Mesothelial cell of epicardium (in vitro differentiated cells): ENCODE measurements at regions not wholly inside any gene's neighbourhood (a gene's known extent, or its start where the extent isn't known, plus 50 kb on each side); places are given as distances from the start of the nearest gene placed in this dataset.

Source experiments
- DNase-seq, 2 experiments: peaks; one replicate each; pipeline ENCODE4 v3.0.0; 2021; ENCODE audit warnings: low spot score in 2 of 2; ENCODE audit not compliant: unreplicated experiment in 2 of 2
- H3K27ac Mint-ChIP-seq: 2 replicates; pipeline ENCODE4 v1.8.0; 2021; ENCODE audit warnings: mixed read lengths
- H3K27me3 Mint-ChIP-seq: 2 replicates; pipeline ENCODE4 v1.8.0; 2021; ENCODE audit warnings: low read depth, mixed read lengths
- H3K36me3 Mint-ChIP-seq: 2 replicates; pipeline ENCODE4 v1.8.0; 2021; ENCODE audit warnings: mixed read lengths
- H3K4me1 Mint-ChIP-seq: 2 replicates; pipeline ENCODE4 v1.8.0; 2021; ENCODE audit warnings: mixed read lengths
- H3K4me3 Mint-ChIP-seq: 2 replicates; pipeline ENCODE4 v1.8.0; 2021; ENCODE audit warnings: mild to moderate bottlenecking, moderate library complexity, mixed read lengths
- H3K9me3 Mint-ChIP-seq: 2 replicates; pipeline ENCODE4 v1.8.0; 2021; ENCODE audit warnings: mixed read lengths
- CTCF ChIP-seq: fragments of 200-600 bp; sonication (generic); IDR thresholded peaks from one replicate; pipeline ENCODE4 v1.5.0; 2021; ENCODE audit warnings: antibody characterized with exemption; ENCODE audit not compliant: unreplicated experiment

DNA sequence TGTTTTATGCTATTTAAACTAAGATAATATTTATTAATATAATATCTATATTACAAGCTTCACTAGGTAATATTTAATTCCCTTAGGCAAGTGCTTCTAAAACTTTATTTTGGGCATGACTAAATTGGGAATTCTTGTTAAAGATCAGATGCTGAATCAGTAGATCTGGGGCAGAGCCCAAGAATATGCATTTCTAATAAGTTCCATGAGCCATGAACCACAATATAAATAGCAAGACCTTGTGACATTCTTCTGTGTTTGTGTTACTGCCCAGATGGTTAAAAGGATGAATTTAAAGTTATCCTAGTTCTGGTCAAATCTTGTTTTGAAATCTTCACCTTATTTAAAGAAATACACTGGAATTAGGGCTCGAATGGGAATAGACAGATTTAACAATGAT is 258.4 kb upstream of the CACNA2D1 start:
- Mint-ChIP-seq H3K4me1 (no peaks in the 10 kb centered on the region), H3K4me3 (no peak overlapping the region), H3K9me3 (no peaks in the 10 kb centered on the region), H3K36me3 (no peaks in the 10 kb centered on the region), H3K27me3 (no peaks in the 10 kb centered on the region), H3K27ac (no peak overlapping the region)
- DNase-seq = no peak
- TF ChIP-seq CTCF = no peak

GRCh38 chr7:82700741-82701140 is 257.2 kb upstream of the CACNA2D1 start:
- no peaks in the 10 kb centered on the region for H3K27me3 Mint-ChIP-seq
- DNase-seq = no peak
- no peak for TF ChIP-seq CTCF
- no peak overlapping the region for H3K4me3 Mint-ChIP-seq
- H3K4me1 Mint-ChIP-seq = no peaks in the 10 kb centered on the region
- H3K36me3 Mint-ChIP-seq = no peaks in the 10 kb centered on the region
- no peaks in the 10 kb centered on the region for H3K9me3 Mint-ChIP-seq
- no peak overlapping the region for H3K27ac Mint-ChIP-seq

GRCh38 chr7:82699773-82700186 is 256.2 kb upstream of the CACNA2D1 start:
- no peak for TF ChIP-seq CTCF
- no peak for DNase-seq
- H3K27me3 Mint-ChIP-seq = no peaks in the 10 kb centered on the region

DNA sequence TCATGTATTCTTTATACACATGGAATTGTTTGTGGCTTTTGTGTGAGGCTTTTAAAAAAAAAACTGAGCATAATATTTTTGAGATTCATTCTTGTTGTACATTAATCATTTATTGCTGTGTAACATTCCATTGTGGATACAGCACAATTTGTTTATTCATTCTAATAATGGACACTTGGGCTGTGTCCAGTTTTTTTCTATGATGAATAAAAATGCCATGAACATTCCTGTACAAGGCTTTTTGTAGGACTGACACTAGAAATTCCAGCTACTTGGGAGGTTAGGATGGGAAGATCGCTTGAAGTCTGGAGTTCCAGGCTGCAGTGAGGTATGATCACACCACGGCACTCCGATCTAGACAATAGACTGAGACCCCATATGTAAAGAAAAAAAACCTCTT is 254.3 kb upstream of the CACNA2D1 start:
- H3K36me3 Mint-ChIP-seq = no peaks in the 10 kb centered on the region
- no peaks in the 10 kb centered on the region for H3K4me1 Mint-ChIP-seq
- no peak for TF ChIP-seq CTCF
- no peaks in the 10 kb centered on the region for H3K27me3 Mint-ChIP-seq
- H3K4me3 Mint-ChIP-seq = no peak overlapping the region
- H3K27ac Mint-ChIP-seq = no peak overlapping the region
- H3K9me3 Mint-ChIP-seq = no peaks in the 10 kb centered on the region
- no peak for DNase-seq

More at GRCh38 chr7:82699773-82700186, 256.2 kb upstream of the CACNA2D1 start:
- Mint-ChIP-seq H3K4me1 (no peaks in the 10 kb centered on the region), H3K4me3 (no peak overlapping the region), H3K9me3 (no peaks in the 10 kb centered on the region), H3K27ac (no peak overlapping the region), H3K36me3 (no peaks in the 10 kb centered on the region)

GRCh38 chr7:82696631-82697030 is 253.1 kb upstream of the CACNA2D1 start:
- TF ChIP-seq CTCF = no peak

DNA sequence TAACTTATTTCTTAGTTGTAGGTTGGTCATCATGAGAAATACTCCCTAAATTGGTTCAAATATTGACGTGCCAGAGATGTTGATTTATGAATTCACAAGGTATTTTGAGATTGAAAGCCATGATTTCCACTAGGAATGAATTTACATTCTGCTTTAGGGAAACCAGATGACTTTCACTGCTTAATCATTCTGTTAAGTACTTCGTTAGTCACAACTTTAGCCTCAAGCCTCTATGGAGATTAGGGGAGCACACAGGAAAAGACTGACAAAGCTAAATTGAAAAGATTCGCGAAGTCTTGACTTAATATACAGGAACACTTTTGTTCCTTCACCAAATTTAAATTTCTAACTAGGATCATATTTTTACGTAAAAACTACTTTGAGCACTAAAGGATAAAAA is 250.4 kb upstream of the CACNA2D1 start:
- Mint-ChIP-seq H3K9me3 (no peaks in the 10 kb centered on the region), H3K27me3 (peaks cover 3% of the 10 kb centered on the region), H3K36me3 (no peaks in the 10 kb centered on the region), H3K4me1 (no peaks in the 10 kb centered on the region), H3K4me3 (no peak overlapping the region), H3K27ac (no peak overlapping the region)
- no peak for DNase-seq
- no peak for TF ChIP-seq CTCF

More at GRCh38 chr7:82696631-82697030, 253.1 kb upstream of the CACNA2D1 start:
- H3K36me3 Mint-ChIP-seq = no peaks in the 10 kb centered on the region
- no peak for DNase-seq
- no peaks in the 10 kb centered on the region for H3K27me3 Mint-ChIP-seq
- no peak overlapping the region for H3K27ac Mint-ChIP-seq
- H3K4me3 Mint-ChIP-seq = no peak overlapping the region
- no peaks in the 10 kb centered on the region for H3K4me1 Mint-ChIP-seq
- H3K9me3 Mint-ChIP-seq = no peaks in the 10 kb centered on the region
